GM13977 (cell line): ENCODE measurements at regions not wholly inside any gene's neighbourhood (a gene's known extent, or its start where the extent isn't known, plus 50 kb on each side); places are given as distances from the start of the nearest gene placed in this dataset.

ENCODE experiments used
- DNase-seq: peaks from one replicate; pipeline ENCODE4 v3.0.0; 2012; ENCODE audit warnings: low spot score
- in situ Hi-C: fragments of 300-500 bp; cut with MboI; formaldehyde crosslinking; loops from one replicate; pipeline ENCODE4 v1.12.0; 2022; ENCODE audit warnings: low sequenced_read_pairs, low pct_unique_long_range_greater_than_20kb, mixed read lengths, inconsistent platforms; ENCODE audit not compliant: unreplicated experiment
- TF ChIP-seq, protein P1 (sequence below): IDR thresholded peaks from 2 replicates; pipeline ENCODE4 v1.5.1; 2012; ENCODE audit warnings: mild to moderate bottlenecking, control low read depth; ENCODE audit not compliant: insufficient read depth; ENCODE audit errors: extremely low read depth, missing control alignments

DNA sequence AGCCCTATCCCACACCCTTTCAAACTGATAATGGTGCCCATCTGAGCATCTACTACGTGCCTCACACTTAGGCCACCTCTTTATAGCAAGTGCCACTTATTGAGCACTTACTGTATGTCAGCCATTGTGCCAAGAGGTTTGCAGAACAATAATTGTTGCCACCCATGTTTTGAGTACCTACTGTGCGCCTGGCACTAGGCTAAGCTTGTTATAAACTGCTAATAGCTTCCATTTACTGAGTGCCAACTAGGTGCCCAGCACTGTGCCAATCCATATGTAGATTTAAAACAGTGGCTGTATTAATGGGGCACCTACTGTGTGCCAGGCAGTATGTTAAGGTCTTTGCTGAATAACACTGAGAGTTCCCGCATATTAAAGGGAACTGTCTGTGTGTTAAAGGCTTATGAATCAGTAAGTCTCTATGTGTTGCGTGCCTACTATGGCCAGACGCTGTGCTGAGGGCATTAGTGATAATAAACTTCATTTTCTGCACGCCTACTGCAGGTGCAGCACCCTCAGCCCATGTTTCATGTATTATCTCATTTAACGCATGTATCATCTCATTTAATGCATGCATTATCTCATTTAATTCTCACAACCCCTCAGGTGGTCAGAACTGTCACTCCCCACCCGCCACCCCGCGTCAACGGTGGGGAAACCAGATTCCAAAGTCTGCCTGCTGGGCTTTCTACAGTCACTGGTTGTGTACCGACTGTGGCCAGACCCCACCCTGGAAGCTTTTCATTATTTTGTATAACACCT, 105.0 kb downstream of the PTPRS start:
- TF ChIP-seq, protein P1, sequence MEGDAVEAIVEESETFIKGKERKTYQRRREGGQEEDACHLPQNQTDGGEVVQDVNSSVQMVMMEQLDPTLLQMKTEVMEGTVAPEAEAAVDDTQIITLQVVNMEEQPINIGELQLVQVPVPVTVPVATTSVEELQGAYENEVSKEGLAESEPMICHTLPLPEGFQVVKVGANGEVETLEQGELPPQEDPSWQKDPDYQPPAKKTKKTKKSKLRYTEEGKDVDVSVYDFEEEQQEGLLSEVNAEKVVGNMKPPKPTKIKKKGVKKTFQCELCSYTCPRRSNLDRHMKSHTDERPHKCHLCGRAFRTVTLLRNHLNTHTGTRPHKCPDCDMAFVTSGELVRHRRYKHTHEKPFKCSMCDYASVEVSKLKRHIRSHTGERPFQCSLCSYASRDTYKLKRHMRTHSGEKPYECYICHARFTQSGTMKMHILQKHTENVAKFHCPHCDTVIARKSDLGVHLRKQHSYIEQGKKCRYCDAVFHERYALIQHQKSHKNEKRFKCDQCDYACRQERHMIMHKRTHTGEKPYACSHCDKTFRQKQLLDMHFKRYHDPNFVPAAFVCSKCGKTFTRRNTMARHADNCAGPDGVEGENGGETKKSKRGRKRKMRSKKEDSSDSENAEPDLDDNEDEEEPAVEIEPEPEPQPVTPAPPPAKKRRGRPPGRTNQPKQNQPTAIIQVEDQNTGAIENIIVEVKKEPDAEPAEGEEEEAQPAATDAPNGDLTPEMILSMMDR = no peak
- in situ Hi-C loops = no loop called here
- no peak for DNase-seq

DNA sequence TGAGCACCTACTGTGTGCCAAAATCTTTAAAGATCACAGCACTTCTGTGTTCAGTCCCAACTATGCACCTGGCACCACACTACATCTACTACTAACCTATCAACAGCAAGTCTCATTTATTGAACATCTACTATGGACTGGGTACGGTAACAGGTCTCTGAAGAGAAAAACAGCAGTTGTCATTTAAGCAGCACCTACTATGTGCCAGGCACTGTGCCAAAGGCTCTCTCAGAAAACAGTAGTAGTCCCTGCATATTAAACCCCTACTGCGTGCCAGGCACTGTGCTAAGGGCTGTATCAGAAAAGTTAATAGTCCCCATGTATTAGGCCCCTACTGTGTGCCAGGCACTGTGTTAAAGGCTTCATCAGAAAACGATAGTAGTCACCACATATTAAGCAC, 106.2 kb downstream of the PTPRS start:
- in situ Hi-C loops = no loop called here
- no peak for DNase-seq
- TF ChIP-seq, protein P1 = no peak

DNA sequence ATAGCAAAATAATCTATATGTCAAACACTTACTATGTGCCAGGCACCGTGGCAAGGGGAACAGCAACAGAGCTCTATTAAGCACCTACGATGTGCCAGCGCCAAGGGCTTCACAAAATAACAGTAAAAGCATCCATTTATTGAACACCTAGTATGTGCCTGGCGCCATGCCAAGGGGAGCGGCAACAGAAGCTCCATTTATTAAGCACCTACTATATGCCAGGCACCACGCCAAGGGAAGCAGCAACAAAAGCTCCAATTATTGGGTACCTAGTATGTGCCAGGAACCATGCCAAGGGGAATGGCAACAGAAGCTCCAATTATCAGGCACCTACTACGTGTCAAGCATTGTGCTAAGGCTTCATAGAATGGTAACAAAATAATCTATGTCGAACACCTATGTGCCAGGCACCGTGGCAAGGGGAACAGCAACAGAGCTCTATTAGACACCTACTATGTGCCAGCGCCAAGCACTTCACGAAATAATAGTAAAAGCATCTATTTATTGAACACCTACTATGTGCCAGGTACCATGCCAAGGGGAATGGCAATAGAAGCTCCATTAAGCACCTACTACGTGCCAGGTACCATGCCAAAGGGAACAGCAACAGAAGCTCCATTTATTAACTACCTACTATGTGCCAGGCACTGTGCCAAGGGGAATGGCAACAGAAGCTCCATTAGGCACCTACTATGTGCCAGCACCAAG, 107.7 kb downstream of the PTPRS start:
- TF ChIP-seq, protein P1 = no peak
- in situ Hi-C loops = no loop called here
- no peak for DNase-seq

DNA sequence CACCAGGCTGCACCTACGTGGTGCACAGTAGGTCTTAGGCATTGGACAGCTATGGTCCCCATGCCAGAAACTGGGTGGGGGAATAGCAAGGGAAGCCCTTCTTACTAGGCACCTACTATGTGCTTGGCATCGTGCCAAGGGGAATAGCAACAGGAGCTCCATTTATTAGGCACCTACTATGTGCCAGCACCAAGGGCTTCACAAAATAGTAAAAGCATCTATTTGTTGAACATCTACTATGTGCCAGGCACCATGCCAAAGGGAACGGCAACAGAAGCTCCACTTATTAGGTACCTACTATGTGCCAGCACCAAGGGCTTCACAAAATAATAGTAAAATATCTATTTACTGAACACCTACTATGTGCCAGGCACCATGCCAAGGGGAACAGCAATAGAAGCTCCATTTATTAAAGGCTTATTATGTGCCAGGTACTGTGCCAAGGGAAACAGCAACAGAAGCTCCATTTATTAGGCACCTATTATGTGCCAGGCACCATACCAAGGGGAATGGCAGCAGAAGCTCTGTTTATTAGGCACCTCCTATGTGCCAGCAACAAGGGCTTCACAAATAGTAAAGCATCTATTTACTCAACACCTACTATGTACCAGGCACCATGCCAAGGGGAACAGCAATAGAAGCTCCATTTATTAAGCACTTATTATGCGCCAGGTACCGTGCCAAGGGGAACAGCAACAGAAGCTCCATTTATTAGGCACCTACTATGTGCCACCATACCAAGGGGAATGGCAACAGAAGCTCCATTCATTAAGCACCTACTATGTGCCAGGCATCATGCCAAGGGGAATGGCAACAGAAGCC, 108.5 kb downstream of the PTPRS start:
- DNase-seq = no peak
- in situ Hi-C loops = no loop called here
- TF ChIP-seq, protein P1 = no peak

DNA sequence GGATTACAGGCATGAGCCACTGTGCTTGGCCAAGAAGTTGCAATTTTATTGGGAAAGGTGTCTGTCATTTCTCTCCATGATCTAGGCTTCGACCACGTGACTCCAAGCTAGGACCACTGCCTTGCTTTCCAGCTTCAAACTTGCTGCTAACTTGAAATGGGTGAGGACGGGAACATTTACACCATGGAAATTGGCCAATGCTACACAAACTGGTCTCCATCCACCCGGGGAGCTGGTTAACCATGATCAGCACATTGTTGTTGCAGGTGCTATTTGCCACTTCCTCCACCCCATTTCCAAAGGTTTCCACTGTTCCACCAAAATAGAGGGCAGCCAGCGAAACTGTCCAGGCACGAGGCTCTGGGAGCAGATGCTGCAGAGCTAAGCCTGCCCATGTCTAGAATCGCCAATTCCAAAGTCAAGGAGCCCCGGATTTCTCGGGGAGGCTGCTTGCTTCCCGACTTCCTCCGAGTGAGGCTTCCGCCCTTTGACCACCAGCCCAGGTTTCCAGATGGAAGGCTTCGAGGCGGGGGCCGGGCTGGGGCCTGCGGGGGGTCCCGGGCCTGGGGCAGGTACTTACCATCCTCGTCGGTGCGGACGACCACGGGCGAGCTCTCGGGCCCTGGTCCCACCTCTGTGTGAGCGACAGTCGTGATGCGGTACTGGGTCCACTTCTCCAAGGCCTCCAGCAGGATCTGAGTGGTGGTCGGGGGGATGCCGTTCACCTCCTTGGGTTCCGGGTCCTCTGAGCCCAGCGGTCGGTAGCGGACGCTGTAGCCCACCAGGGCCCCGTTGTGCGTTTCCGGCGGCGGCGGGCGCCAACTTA, 109.7 kb downstream of the PTPRS start:
- DNase-seq = no peak
- TF ChIP-seq, protein P1 = no peak
- in situ Hi-C loops = no loop called here
